OCI-LY3 (cell line): ENCODE measurements at regions not wholly inside any gene's neighbourhood (a gene's known extent, or its start where the extent isn't known, plus 50 kb on each side); places are given as distances from the start of the nearest gene placed in this dataset.

Experiments
- H2AFZ ChIP-seq: fragments of 200-600, 300-600 bp; shearing (Covaris generic); 2 replicates; pipeline ENCODE4 v1.6.0; 2014; ENCODE audit warnings: antibody characterized with exemption, low read depth, low read length
- H3K27ac ChIP-seq: fragments of 200-600, 300-600 bp; sonication (generic); 2 replicates; pipeline ENCODE4 v1.5.1; 2014; ENCODE audit warnings: mild to moderate bottlenecking, low read length, moderate library complexity, mixed read lengths
- H3K27me3 ChIP-seq: fragments of 200-600, 300-600 bp; sonication (generic); 2 replicates; pipeline ENCODE4 v1.6.1; 2014; ENCODE audit warnings: low read depth, low read length, mixed read lengths
- H3K36me3 ChIP-seq: fragments of 200-600, 300-600 bp; sonication (generic); replicated peaks from 2 replicates; pipeline ENCODE3; 2014; ENCODE audit warnings: low read depth, low read length, mixed read lengths
- H3K4me1 ChIP-seq: fragments of 300-600, 200-600 bp; sonication (generic); 2 replicates; pipeline ENCODE4 v1.6.1; 2014; ENCODE audit warnings: low read length, mixed read lengths
- H3K4me2 ChIP-seq: fragments of 200-600, 300-600 bp; sonication (generic); 2 replicates; pipeline ENCODE4 v1.6.1; 2014; ENCODE audit warnings: low read length, mixed read lengths
- H3K4me3 ChIP-seq: fragments of 300-600, 200-600 bp; sonication (generic); 2 replicates; pipeline ENCODE4 v1.5.1; 2014; ENCODE audit warnings: antibody characterized with exemption, mild to moderate bottlenecking, low read length, moderate library complexity
- H3K79me2 ChIP-seq: fragments of 300-600, 200-600 bp; shearing (Covaris generic); 2 replicates; pipeline ENCODE4 v1.6.1; 2014; ENCODE audit warnings: mild to moderate bottlenecking, low read length, mixed read lengths
- H3K9ac ChIP-seq: fragments of 300-600, 200-600 bp; shearing (Covaris generic); 2 replicates; pipeline ENCODE4 v1.6.0; 2014; ENCODE audit warnings: mild to moderate bottlenecking, low read length, moderate library complexity
- H3K9me3 ChIP-seq: fragments of 200-600, 300-600 bp; shearing (Covaris generic); 2 replicates; pipeline ENCODE4 v1.6.1; 2014; ENCODE audit warnings: low read length, mixed read lengths; ENCODE audit not compliant: insufficient read depth
- H4K20me1 ChIP-seq: fragments of 200-600, 300-600 bp; sonication (generic); 2 replicates; pipeline ENCODE4 v1.6.1; 2016; ENCODE audit warnings: low read length, mixed read lengths; ENCODE audit not compliant: insufficient read depth
- CTCF ChIP-seq: fragments of 200-600, 300-600 bp; sonication (generic); IDR thresholded peaks from 2 replicates; pipeline ENCODE4 v1.5.1; 2014; ENCODE audit warnings: antibody characterized with exemption, low read length, low read depth
- EZH2phosphoT487 ChIP-seq: fragments of 200-600 bp; shearing (Covaris generic); IDR thresholded peaks from 2 replicates; pipeline ENCODE4 v1.6.1; 2018; ENCODE audit warnings: antibody characterized with exemption, mixed run types, low read depth

GRCh38 chr18:41462946-41463345, 492.1 kb upstream of the PIK3C3 start:
- no peaks in the 10 kb centered on the region for H3K9me3 ChIP-seq

GRCh38 chr18:41461114-41461513, 493.9 kb upstream of the PIK3C3 start:
- Histone ChIP-seq H2AFZ (no peak overlapping the region), H4K20me1 (no peaks in the 10 kb centered on the region), H3K27ac (no peak overlapping the region), H3K4me3 (no peak overlapping the region), H3K27me3 (no peaks in the 10 kb centered on the region), H3K9me3 (no peaks in the 10 kb centered on the region), H3K79me2 (no peaks in the 10 kb centered on the region), H3K9ac (no peak overlapping the region), H3K4me2 (no peak overlapping the region), H3K36me3 (no peaks in the 10 kb centered on the region), H3K4me1 (peaks cover 17% of the 10 kb centered on the region)
- TF ChIP-seq EZH2phosphoT487 (no peak), CTCF (no peak)

More at GRCh38 chr18:41462946-41463345, 492.1 kb upstream of the PIK3C3 start:
- Histone ChIP-seq H4K20me1 (no peaks in the 10 kb centered on the region), H3K27ac (no peak overlapping the region), H3K4me2 (no peak overlapping the region), H2AFZ (no peak overlapping the region), H3K9ac (no peak overlapping the region), H3K27me3 (no peaks in the 10 kb centered on the region), H3K4me1 (no peaks in the 10 kb centered on the region), H3K4me3 (no peak overlapping the region), H3K36me3 (no peaks in the 10 kb centered on the region), H3K79me2 (no peaks in the 10 kb centered on the region)
- TF ChIP-seq EZH2phosphoT487 (no peak), CTCF (no peak)

- H3K4me2 ChIP-seq = no peak overlapping the region
- no peak overlapping the region for H3K4me3 ChIP-seq
- no peaks in the 10 kb centered on the region for H4K20me1 ChIP-seq
- H3K27ac ChIP-seq = no peak overlapping the region
- H3K36me3 ChIP-seq = no peaks in the 10 kb centered on the region
- H3K27me3 ChIP-seq = no peaks in the 10 kb centered on the region
- H3K4me1 ChIP-seq = peaks cover 18% of the 10 kb centered on the region
- TF ChIP-seq CTCF = no peak
- no peak for TF ChIP-seq EZH2phosphoT487
- H3K9me3 ChIP-seq = no peaks in the 10 kb centered on the region
- no peak overlapping the region for H2AFZ ChIP-seq
- H3K79me2 ChIP-seq = no peaks in the 10 kb centered on the region
- H3K9ac ChIP-seq = no peak overlapping the region
Observed at GRCh38 chr18:41459656-41460055, 495.4 kb upstream of the PIK3C3 start.

- Histone ChIP-seq H3K79me2 (no peaks in the 10 kb centered on the region), H3K4me1 (peaks cover 18% of the 10 kb centered on the region), H4K20me1 (no peaks in the 10 kb centered on the region), H3K36me3 (no peaks in the 10 kb centered on the region), H3K4me3 (no peak overlapping the region), H2AFZ (no peak overlapping the region), H3K27me3 (no peaks in the 10 kb centered on the region), H3K4me2 (no peak overlapping the region), H3K27ac (no peak overlapping the region), H3K9ac (no peak overlapping the region), H3K9me3 (no peaks in the 10 kb centered on the region)
- TF ChIP-seq EZH2phosphoT487 (no peak), CTCF (no peak)
Observed at GRCh38 chr18:41458376-41458775, 496.7 kb upstream of the PIK3C3 start.
